ENCODE measurements at regions not wholly inside any gene's neighbourhood (a gene's known extent, or its start where the extent isn't known, plus 50 kb on each side); places are given as distances from the start of the nearest gene placed in this dataset.

DNA sequence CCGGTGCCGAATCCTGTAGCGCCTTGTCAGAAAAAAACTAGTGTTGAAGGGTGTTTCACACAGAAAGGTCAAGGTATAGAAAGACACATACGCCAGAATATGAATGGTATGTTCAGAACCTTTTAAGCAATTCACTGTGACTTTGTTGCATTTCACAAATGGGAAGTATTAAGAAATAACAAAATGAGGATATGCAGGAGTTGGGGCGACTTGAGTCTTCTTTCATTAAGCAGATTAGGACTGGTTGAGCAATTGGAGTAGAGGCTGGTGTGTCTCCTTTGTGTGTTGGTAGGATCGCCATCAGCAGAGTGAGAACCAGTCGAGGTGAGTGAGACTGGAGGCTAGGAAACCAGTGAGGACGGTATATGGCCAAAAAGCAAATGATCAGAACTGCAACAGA lies 1454.5 kb upstream of the TENM3 start:
- Histone ChIP-seq H3K9me3 (replicated peaks in 1 of 2; ENCODE audit: control insufficient read depth in 1 of 2, insufficient read depth in 1 of 2, low read length in 2 of 2) (no peaks in the 10 kb centered on the region), H3K4me1 (ENCODE audit: control insufficient read depth in 1 of 2, insufficient read depth in 2 of 2, low read length in 2 of 2) (peaks cover 31 to 47% of the 10 kb centered on the region in 2 donors), H3K4me2 (replicated peaks; ENCODE audit: extremely low read depth, low read length, poor library complexity, severe bottlenecking) (peak overlapping the region; percentile 51), H3K27me3 (ENCODE audit: control insufficient read depth in 2 of 2, insufficient read depth in 2 of 2, low read length in 2 of 2) (no peaks in the 10 kb centered on the region), H3K36me3 (replicated peaks in 1 of 2; ENCODE audit: control insufficient read depth in 1 of 2, insufficient read depth in 2 of 2, low read length in 2 of 2) (no peaks in the 10 kb centered on the region), H3K27ac (ENCODE audit: low read depth in 1 of 2, low read length in 2 of 2) (peak overlapping the region; percentile 62 to 67), H3K79me2 (ENCODE audit: insufficient read depth, low read length) (no peaks in the 10 kb centered on the region), H2AFZ (ENCODE audit: insufficient read depth, low read depth, low read length, poor library complexity, severe bottlenecking) (peak overlapping the region; percentile 22), H3K4me3 (replicated peaks in 1 of 3; ENCODE audit: low read depth in 2 of 3, low read length in 3 of 3) (peak overlapping the region in 1 of 3 experiments; percentile 20), H3K9ac (ENCODE audit: insufficient read depth, low read length, poor library complexity, severe bottlenecking) (no peak overlapping the region), H4K20me1 (ENCODE audit: insufficient read depth, low read length) (no peaks in the 10 kb centered on the region)
- Mint-ChIP-seq H3K4me3 (peak overlapping the region; percentile 58), H3K36me3 (no peaks in the 10 kb centered on the region), H3K27ac (peak overlapping the region; percentile 72 to 96 (median 89)), H3K9me3 (peaks cover 0 to 13% (median 3%) of the 10 kb centered on the region in 7 donors), H3K4me1 (peaks cover 33% of the 10 kb centered on the region), H3K27me3 (ENCODE audit: low read depth in 3 of 3) (peaks cover 1 to 7% (median 1%) of the 10 kb centered on the region in 3 donors)
- TF ChIP-seq, protein P1, sequence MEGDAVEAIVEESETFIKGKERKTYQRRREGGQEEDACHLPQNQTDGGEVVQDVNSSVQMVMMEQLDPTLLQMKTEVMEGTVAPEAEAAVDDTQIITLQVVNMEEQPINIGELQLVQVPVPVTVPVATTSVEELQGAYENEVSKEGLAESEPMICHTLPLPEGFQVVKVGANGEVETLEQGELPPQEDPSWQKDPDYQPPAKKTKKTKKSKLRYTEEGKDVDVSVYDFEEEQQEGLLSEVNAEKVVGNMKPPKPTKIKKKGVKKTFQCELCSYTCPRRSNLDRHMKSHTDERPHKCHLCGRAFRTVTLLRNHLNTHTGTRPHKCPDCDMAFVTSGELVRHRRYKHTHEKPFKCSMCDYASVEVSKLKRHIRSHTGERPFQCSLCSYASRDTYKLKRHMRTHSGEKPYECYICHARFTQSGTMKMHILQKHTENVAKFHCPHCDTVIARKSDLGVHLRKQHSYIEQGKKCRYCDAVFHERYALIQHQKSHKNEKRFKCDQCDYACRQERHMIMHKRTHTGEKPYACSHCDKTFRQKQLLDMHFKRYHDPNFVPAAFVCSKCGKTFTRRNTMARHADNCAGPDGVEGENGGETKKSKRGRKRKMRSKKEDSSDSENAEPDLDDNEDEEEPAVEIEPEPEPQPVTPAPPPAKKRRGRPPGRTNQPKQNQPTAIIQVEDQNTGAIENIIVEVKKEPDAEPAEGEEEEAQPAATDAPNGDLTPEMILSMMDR (IDR thresholded peaks at IDR 0.05) = no peak
- intact Hi-C loops (cut with micrococcal nuclease) = no loop called here
- DNase-seq = peak; percentile 33 to 66 (median 49)
- WGBS (ENCODE audit: insufficient coverage) = 28% methylated on average over 3 of the region's 8 CpGs

DNA sequence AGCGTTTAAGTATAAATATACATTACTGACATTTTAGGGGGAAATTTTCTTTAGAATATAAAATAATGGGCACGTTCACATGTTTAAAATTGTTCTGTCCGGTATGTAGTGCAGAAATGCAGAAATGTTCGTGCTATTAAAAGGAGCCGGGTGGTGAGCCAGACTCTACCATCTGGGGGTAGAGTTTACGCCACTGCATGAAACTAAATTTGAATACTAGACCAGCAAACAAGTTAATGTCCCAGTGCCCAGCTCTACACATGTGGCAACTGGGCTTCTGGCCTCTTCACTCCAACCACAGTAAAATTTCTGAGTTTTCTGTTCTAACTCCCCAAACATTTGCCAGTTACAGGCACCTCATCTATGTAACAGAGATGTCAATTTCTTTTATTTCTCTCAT lies 1453.3 kb upstream of the TENM3 start:
- Histone ChIP-seq H3K27me3 (ENCODE audit: control insufficient read depth in 2 of 2, insufficient read depth in 2 of 2, low read length in 2 of 2) (no peaks in the 10 kb centered on the region), H3K4me3 (replicated peaks in 1 of 3; ENCODE audit: low read depth in 2 of 3, low read length in 3 of 3) (no peak overlapping the region), H3K36me3 (replicated peaks in 1 of 2; ENCODE audit: control insufficient read depth in 1 of 2, insufficient read depth in 2 of 2, low read length in 2 of 2) (no peaks in the 10 kb centered on the region), H3K79me2 (ENCODE audit: insufficient read depth, low read length) (no peaks in the 10 kb centered on the region), H3K9ac (ENCODE audit: insufficient read depth, low read length, poor library complexity, severe bottlenecking) (no peak overlapping the region), H3K4me2 (replicated peaks; ENCODE audit: extremely low read depth, low read length, poor library complexity, severe bottlenecking) (no peak overlapping the region), H3K27ac (ENCODE audit: low read depth in 1 of 2, low read length in 2 of 2) (no peak overlapping the region), H3K4me1 (ENCODE audit: control insufficient read depth in 1 of 2, insufficient read depth in 2 of 2, low read length in 2 of 2) (peaks cover 39 to 59% of the 10 kb centered on the region in 2 donors), H2AFZ (ENCODE audit: insufficient read depth, low read depth, low read length, poor library complexity, severe bottlenecking) (no peak overlapping the region), H4K20me1 (ENCODE audit: insufficient read depth, low read length) (no peaks in the 10 kb centered on the region), H3K9me3 (replicated peaks in 1 of 2; ENCODE audit: control insufficient read depth in 1 of 2, insufficient read depth in 1 of 2, low read length in 2 of 2) (no peaks in the 10 kb centered on the region)
- peaks cover 44% of the 10 kb centered on the region for H3K4me1 Mint-ChIP-seq
- intact Hi-C loops (cut with micrococcal nuclease) = no loop called here
- TF ChIP-seq, protein P1 (IDR thresholded peaks at IDR 0.05) = no peak
- no peak for DNase-seq
- no peak overlapping the region for H3K27ac Mint-ChIP-seq
- peaks cover 0 to 9% (median 3%) of the 10 kb centered on the region in 7 donors for H3K9me3 Mint-ChIP-seq
- H3K4me3 Mint-ChIP-seq = no peak overlapping the region
- 95% methylated on average over 5 of the region's 6 CpGs for WGBS (ENCODE audit: insufficient coverage)
- H3K27me3 Mint-ChIP-seq (ENCODE audit: low read depth in 3 of 3) = peaks cover 0 to 7% (median 1%) of the 10 kb centered on the region in 3 donors
- H3K36me3 Mint-ChIP-seq = no peaks in the 10 kb centered on the region

Data from CD14-positive monocyte (primary cell).